ENCODE measurements at regions not wholly inside any gene's neighbourhood (a gene's known extent, or its start where the extent isn't known, plus 50 kb on each side); places are given as distances from the start of the nearest gene placed in this dataset.
"Not testable (repeated sequence)": the region's sequence is repeated elsewhere in the genome, so short reads cannot be mapped to it uniquely, and the experiment has no call there.

DNA sequence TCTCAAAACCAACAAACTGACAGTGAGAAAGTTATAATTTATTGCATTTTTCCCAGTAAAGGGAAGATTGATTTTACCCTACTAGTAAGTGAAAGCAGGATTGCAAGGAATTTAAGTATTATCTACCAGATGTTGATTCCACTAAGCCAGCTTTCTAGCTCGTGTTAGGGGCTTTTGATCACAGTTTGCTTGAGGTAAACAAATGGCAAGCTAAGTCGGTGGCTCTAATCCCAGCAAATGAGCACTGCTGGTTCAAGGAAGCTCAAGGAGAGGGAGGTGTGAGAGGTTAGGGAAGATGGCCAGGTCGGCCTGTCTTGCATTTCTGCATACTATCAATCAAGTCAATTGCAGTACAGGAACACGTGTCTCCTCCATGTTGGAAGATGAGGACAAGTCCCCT lies 448.7 kb upstream of the POM121L12 start:
- H3K4me3 ChIP-seq (ENCODE audit: low read depth, low read length): no peak overlapping the region
- TF ChIP-seq, protein P1, sequence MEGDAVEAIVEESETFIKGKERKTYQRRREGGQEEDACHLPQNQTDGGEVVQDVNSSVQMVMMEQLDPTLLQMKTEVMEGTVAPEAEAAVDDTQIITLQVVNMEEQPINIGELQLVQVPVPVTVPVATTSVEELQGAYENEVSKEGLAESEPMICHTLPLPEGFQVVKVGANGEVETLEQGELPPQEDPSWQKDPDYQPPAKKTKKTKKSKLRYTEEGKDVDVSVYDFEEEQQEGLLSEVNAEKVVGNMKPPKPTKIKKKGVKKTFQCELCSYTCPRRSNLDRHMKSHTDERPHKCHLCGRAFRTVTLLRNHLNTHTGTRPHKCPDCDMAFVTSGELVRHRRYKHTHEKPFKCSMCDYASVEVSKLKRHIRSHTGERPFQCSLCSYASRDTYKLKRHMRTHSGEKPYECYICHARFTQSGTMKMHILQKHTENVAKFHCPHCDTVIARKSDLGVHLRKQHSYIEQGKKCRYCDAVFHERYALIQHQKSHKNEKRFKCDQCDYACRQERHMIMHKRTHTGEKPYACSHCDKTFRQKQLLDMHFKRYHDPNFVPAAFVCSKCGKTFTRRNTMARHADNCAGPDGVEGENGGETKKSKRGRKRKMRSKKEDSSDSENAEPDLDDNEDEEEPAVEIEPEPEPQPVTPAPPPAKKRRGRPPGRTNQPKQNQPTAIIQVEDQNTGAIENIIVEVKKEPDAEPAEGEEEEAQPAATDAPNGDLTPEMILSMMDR (IDR thresholded peaks at IDR 0.05; ENCODE audit: low read depth, low read length): no peak

DNA sequence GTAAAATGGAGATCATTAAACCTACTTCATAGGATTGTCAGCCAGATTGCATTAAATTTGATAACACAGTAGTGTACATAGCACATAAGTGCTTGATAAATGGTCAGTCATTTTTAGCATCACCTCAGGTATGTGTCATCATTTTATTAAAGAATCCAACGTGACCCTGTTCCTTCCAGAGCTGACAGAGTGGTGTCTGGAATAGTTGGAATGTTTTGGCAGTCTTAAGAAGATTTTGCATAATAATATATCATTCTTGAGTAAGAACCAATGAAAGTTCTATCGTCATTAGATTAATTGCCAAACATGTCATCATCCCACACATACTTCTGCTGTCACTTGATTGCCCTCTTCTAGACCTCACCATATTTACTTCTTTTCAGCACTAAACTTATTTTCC lies 451.4 kb upstream of the POM121L12 start:
- H3K4me3 ChIP-seq (ENCODE audit: low read depth, low read length): no peak overlapping the region
- TF ChIP-seq, protein P1 (IDR thresholded peaks at IDR 0.05; ENCODE audit: low read depth, low read length): no peak

DNA sequence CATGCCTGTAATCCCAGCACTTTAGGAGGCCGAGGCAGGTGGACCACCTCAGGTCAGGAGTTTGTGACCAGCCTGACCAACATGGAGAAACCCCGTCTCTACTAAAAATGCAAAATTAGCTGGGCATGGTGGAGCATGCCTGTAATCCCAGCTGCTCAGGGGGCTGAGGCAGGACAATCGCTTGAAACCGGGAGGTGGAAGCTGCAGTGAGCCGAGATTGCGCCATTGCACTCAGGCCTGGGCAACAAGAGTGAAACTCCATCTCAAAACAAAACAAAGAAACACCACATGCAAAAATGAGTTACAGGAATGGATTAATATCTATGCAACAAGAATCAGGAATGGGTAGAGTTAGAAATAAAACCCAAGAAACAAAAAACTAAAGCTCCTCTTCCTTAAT lies 462.3 kb upstream of the POM121L12 start:
- H3K4me3 ChIP-seq (ENCODE audit: low read depth, low read length): not testable (repeated sequence)

- H3K4me3 ChIP-seq (ENCODE audit: low read depth, low read length): no peak overlapping the region
- TF ChIP-seq, protein P1 (IDR thresholded peaks at IDR 0.05; ENCODE audit: low read depth, low read length): no peak
Measured at GRCh38 chr7:52571026-52571425, 464.4 kb upstream of the POM121L12 start.

- TF ChIP-seq, protein P1 (IDR thresholded peaks at IDR 0.05; ENCODE audit: low read depth, low read length): no peak
- H3K4me3 ChIP-seq (ENCODE audit: low read depth, low read length): no peak overlapping the region
Measured at GRCh38 chr7:52569151-52569550, 466.3 kb upstream of the POM121L12 start.

GRCh38 chr7:52565974-52566373 lies 469.5 kb upstream of the POM121L12 start:
- no peak overlapping the region for H3K4me3 ChIP-seq (ENCODE audit: low read depth, low read length)
- TF ChIP-seq, protein P1 (IDR thresholded peaks at IDR 0.05; ENCODE audit: low read depth, low read length): no peak

GRCh38 chr7:52555805-52556204 lies 479.6 kb upstream of the POM121L12 start:
- TF ChIP-seq, protein P1 (IDR thresholded peaks at IDR 0.05; ENCODE audit: low read depth, low read length): no peak
- H3K4me3 ChIP-seq (ENCODE audit: low read depth, low read length): no peak overlapping the region

DNA sequence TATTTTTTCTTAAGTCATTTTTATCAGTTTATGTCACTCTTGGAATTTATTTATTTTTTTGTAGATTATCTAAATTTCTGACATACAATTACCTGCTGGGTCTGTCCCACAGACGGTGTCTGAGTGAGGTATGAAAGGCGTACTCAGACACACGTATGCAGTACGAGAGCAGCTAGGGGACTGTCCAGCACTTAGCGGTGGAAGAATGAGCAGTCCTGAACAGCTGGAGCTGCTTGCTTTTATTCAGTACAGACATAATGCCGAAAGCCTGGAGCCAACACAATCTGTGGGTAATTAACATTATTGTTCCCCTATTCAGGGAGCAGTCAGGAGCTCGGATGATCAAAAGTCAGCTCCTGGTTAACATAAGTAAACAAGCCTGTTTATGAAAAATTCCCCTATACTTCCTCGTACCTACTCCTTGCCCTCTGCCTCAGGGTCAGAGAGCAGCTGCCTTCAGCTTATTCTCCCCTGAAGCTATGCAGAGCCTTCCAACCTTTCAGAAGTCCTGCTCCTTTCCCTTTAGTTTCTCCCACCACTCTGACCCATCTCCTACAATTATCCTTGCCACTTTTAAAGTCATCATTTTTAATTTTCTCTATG lies 488.0 kb upstream of the POM121L12 start:
- TF ChIP-seq, protein P1 (IDR thresholded peaks at IDR 0.05; ENCODE audit: low read depth, low read length): no peak
- H3K4me3 ChIP-seq (ENCODE audit: low read depth, low read length): no peak overlapping the region

DNA sequence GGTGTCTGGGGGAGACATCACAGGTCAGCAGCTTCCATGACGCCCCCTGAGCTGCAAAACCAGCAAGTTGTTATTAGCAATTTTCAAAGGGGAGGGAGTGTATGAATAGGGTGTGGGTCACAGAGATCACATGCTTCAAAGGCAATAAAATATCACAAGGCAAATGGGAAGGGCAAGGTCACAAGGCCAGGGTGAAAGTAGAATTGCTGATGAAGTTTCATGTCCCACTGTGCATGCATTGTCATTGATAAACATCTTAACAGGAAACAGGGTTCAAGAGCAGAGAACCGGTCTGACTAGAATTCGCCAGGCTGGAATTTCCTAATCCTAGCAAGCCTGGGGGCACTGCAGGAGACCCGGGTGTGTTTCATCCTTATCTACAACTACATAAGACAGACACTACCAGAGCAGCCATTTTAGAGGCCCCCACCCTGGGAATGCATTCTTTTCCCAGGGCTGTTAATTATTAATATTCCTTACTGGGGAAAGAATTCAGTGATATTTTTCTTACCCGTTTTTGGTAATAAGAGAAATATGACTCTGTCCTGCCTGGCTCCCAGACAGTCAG lies 494.2 kb upstream of the POM121L12 start:
- H3K4me3 ChIP-seq (ENCODE audit: low read depth, low read length): not testable (repeated sequence)
